ENCODE measurements at regions not wholly inside any gene's neighbourhood (a gene's known extent, or its start where the extent isn't known, plus 50 kb on each side); places are given as distances from the start of the nearest gene placed in this dataset.

- no peak for TF ChIP-seq CTCF (IDR thresholded peaks at IDR 0.05)
- no peak for TF ChIP-seq POLR2A (IDR thresholded peaks at IDR 0.05)
Measured at GRCh38 chr5:162654661-162655405, 587.3 kb downstream of the GABRG2 start.
